ENCODE measurements at regions not wholly inside any gene's neighbourhood (a gene's known extent, or its start where the extent isn't known, plus 50 kb on each side); places are given as distances from the start of the nearest gene placed in this dataset.

- peak overlapping the region; percentile 13; the same call in 1 of the 2 replicates for H3K4me3 ChIP-seq (ENCODE audit: low read depth, low read length)
- DNase-seq (ENCODE audit: low read depth): peak; percentile 61
- TF ChIP-seq, protein P1, sequence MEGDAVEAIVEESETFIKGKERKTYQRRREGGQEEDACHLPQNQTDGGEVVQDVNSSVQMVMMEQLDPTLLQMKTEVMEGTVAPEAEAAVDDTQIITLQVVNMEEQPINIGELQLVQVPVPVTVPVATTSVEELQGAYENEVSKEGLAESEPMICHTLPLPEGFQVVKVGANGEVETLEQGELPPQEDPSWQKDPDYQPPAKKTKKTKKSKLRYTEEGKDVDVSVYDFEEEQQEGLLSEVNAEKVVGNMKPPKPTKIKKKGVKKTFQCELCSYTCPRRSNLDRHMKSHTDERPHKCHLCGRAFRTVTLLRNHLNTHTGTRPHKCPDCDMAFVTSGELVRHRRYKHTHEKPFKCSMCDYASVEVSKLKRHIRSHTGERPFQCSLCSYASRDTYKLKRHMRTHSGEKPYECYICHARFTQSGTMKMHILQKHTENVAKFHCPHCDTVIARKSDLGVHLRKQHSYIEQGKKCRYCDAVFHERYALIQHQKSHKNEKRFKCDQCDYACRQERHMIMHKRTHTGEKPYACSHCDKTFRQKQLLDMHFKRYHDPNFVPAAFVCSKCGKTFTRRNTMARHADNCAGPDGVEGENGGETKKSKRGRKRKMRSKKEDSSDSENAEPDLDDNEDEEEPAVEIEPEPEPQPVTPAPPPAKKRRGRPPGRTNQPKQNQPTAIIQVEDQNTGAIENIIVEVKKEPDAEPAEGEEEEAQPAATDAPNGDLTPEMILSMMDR (IDR thresholded peaks at IDR 0.05; ENCODE audit: insufficient read depth, low read depth, low read length, missing control alignments): no peak
Observed at GRCh38 chr12:63302269-63302940, 151.4 kb upstream of the AVPR1A start.

DNA sequence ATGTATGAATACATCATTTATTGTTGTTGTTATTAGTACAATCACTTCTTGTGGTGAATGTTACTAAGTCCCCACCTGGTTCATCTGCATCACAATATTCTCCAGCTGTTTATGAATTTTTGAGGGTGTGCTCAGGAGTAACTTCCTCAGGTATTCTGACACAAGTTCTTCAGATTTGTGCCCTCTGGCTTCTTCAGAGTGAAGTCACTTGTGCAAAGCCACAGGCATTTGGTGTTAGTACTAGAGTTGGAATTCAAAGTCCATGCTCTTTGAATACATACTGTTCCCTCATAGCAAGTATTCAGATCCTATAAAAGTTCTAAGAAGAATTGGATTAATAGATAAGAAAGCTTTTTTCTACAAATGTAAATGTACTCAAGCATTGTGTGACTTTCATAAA, 150.3 kb upstream of the AVPR1A start:
- no peak for DNase-seq (ENCODE audit: low read depth)
- TF ChIP-seq, protein P1 (IDR thresholded peaks at IDR 0.05; ENCODE audit: insufficient read depth, low read depth, low read length, missing control alignments): no peak
- H3K4me3 ChIP-seq (ENCODE audit: low read depth, low read length): no peak overlapping the region

GRCh38 chr12:63298386-63298930, 147.5 kb upstream of the AVPR1A start:
- H3K4me3 ChIP-seq (ENCODE audit: low read depth, low read length): no peak overlapping the region
- TF ChIP-seq, protein P1 (IDR thresholded peaks at IDR 0.05; ENCODE audit: insufficient read depth, low read depth, low read length, missing control alignments): no peak
- no peak for DNase-seq (ENCODE audit: low read depth)

DNA sequence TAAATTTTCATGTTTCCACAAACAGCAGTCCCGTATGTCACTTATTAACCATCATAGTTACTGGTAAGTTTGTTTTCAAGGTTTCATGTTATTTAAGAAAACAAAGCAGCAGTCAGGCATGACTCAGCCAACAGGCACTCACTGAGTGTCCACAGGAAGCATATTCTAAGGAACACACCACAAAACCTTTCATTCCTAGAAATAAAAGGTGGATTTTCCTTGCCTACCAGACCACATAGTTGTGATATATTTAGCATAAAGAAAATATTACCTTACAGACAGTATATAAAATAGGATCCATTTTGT, 143.3 kb upstream of the AVPR1A start:
- TF ChIP-seq, protein P1 (IDR thresholded peaks at IDR 0.05; ENCODE audit: insufficient read depth, low read depth, low read length, missing control alignments): no peak
- no peak overlapping the region for H3K4me3 ChIP-seq (ENCODE audit: low read depth, low read length)
- no peak for DNase-seq (ENCODE audit: low read depth)

GRCh38 chr12:63292471-63293221, 141.6 kb upstream of the AVPR1A start:
- DNase-seq (ENCODE audit: low read depth): no peak
- H3K4me3 ChIP-seq (ENCODE audit: low read depth, low read length): no peak overlapping the region
- TF ChIP-seq, protein P1 (IDR thresholded peaks at IDR 0.05; ENCODE audit: insufficient read depth, low read depth, low read length, missing control alignments): no peak

DNA sequence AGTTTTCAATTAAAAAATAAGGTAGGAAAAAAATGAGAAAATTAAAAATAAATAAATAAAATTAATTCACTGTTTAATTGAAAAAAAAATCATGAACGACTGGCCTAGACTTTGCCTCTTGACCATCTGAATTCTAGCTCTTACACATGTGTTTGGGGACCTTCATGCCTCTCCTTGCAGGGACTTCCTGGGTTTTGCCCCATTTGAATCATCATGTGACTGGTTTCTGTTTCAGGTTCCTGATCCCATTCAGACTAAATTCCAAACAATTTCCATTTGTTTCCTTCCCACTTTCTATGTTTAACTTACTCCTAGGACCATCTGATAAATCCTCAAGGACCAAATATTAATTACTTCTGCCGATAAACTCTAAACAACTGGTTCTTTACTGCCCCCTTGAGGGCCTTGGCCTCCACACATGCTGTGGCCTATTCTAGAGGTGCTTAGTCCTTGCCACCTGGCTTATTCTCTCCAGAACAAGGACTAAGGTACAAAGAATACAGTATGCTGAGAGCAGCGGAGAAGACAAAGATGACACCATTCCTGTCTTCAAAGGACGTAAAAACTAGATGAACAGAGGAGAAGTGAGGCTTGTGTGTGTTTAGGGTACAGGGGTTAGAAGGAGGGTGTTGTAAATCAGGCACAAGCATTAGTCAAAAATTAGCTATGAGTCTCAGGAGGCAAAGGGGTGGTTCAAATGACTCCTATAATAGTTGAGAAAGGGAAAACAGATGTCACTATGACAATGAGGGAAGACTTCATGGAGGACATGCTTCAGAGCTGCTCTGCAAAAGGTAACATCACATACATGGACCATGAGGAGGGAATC, 125.8 kb upstream of the AVPR1A start:
- TF ChIP-seq, protein P1 (IDR thresholded peaks at IDR 0.05; ENCODE audit: insufficient read depth, low read depth, low read length, missing control alignments): peak; percentile 60
- H3K4me3 ChIP-seq (ENCODE audit: low read depth, low read length): no peak overlapping the region
- peak; percentile 59 for DNase-seq (ENCODE audit: low read depth)
